K562 (cell line): ENCODE measurements at regions not wholly inside any gene's neighbourhood (a gene's known extent, or its start where the extent isn't known, plus 50 kb on each side); places are given as distances from the start of the nearest gene placed in this dataset.

Source experiments
- ATAC-seq: fragments of 200-7000 bp; cut with Tn5 transposase; 3 replicates; pipeline ENCODE4 v1.9.1; 2020; ENCODE audit warnings: moderate library complexity
- BruUV-seq: library from RNA; stranded (reverse); fragments of 400-500 nt; replicated peaks from 2 replicates; lab custom pipeline; 2021; lab: Mats Ljungman, UMichigan
- CTCF ChIA-PET: fragments of 300-600 bp; formaldehyde crosslinking; extraction: SDS; loops from one replicate; lab custom pipeline; 2021; ENCODE audit warnings: low intra/inter-chr PET ratio; lab: Yijun Ruan, JAX
- POLR2A ChIA-PET: fragments of 300-600, 350-650 bp; sonication (Branson Sonifier 250); formaldehyde crosslinking; extraction: SDS; loops from one replicate; lab custom pipeline; 2021; ENCODE audit warnings: antibody characterized with exemption, inconsistent platforms; lab: Yijun Ruan, JAX
- DNase-seq, 4 experiments: peaks; one replicate each; pipeline versions ENCODE4 v3.0.0 to v3.0.0-alpha.2; 2011 to 2018; ENCODE audit warnings: low spot score in 3 of 4, mixed read lengths in 3 of 4; ENCODE audit errors: extremely low read depth in 1 of 4
- FAIRE-seq: peaks from 2 replicates; lab custom pipeline; 2011; peaks lifted over from hg19 to GRCh38; lab: Jason Lieb, UNC
- H2AFZ ChIP-seq: 2 replicates; pipeline ENCODE4 v1.6.0; 2011; ENCODE audit warnings: low read depth, low read length, control low read depth, inconsistent platforms
- H3K27ac ChIP-seq: fragments of 200-600 bp; 3 replicates; pipeline ENCODE4 v1.8.0; 2011; ENCODE audit warnings: low read depth, mild to moderate bottlenecking, control low read depth, inconsistent platforms, low read length, moderate library complexity, mixed read lengths; ENCODE audit errors: extremely low read depth
- H3K27me3 ChIP-seq, 2 experiments: fragments of 300-600 bp in 1 of 2; 2 replicates in 1 of 2; 3 replicates in 1 of 2; pipeline versions ENCODE4 v1.6.0 to v1.8.0; 2011; ENCODE audit warnings: inconsistent platforms in 2 of 2, low read length in 2 of 2, mild to moderate bottlenecking in 1 of 2, mixed read lengths in 1 of 2, moderate library complexity in 1 of 2; ENCODE audit not compliant: control insufficient read depth in 2 of 2, insufficient read depth in 2 of 2
- H3K36me3 ChIP-seq: fragments of 300-600 bp; 3 replicates; pipeline ENCODE4 v1.8.0; 2011; ENCODE audit warnings: mild to moderate bottlenecking, low read length, inconsistent platforms; ENCODE audit not compliant: control insufficient read depth, insufficient read depth
- H3K4me1 ChIP-seq, 2 experiments: fragments of 200-600 bp in 1 of 2; replicated peaks in 1 of 2; 2 replicates in 1 of 2; 3 replicates in 1 of 2; pipeline versions ENCODE4 v1.5.1 to v1.8.0; 2011; ENCODE audit warnings: inconsistent platforms in 2 of 2, low read length in 2 of 2, mild to moderate bottlenecking in 1 of 2, mixed read lengths in 1 of 2, moderate library complexity in 1 of 2; ENCODE audit not compliant: control insufficient read depth in 2 of 2, insufficient read depth in 2 of 2
- H3K4me2 ChIP-seq: 2 replicates; pipeline ENCODE4 v1.6.1; 2011; ENCODE audit warnings: low read length, control low read depth, inconsistent platforms, mixed read lengths; ENCODE audit not compliant: insufficient read depth
- H3K4me3 ChIP-seq: fragments of 200-600 bp; sonication (generic), shearing (Covaris generic); 2 replicates; pipeline ENCODE4 v1.5.1; 2016; ENCODE audit warnings: control low read depth, inconsistent platforms
- H3K79me2 ChIP-seq: fragments of 200-600 bp; 3 replicates; pipeline ENCODE4 v1.8.0; 2011; ENCODE audit warnings: low read length, inconsistent platforms; ENCODE audit not compliant: control insufficient read depth, insufficient read depth
- H3K9ac ChIP-seq, 2 experiments: 2 replicates each; pipeline versions ENCODE4 v1.6.0 to v1.6.1; 2011; ENCODE audit warnings: low read depth in 2 of 2, low read length in 2 of 2, control low read depth in 1 of 2, inconsistent platforms in 1 of 2, mild to moderate bottlenecking in 1 of 2, mixed read lengths in 1 of 2; ENCODE audit not compliant: insufficient read depth in 1 of 2
- H3K9me1 ChIP-seq: one replicate; pipeline ENCODE4 v1.6.0; 2011; ENCODE audit warnings: inconsistent platforms, mild to moderate bottlenecking, low read length, moderate library complexity; ENCODE audit not compliant: control insufficient read depth, insufficient read depth
- H3K9me3 ChIP-seq: replicated peaks from 2 replicates; pipeline ENCODE4 v1.5.1; 2011; ENCODE audit warnings: low read depth, low read length, inconsistent platforms; ENCODE audit not compliant: control insufficient read depth, insufficient read depth
- H4K20me1 ChIP-seq: replicated peaks from 2 replicates; pipeline ENCODE4 v1.6.1; 2011; ENCODE audit warnings: low read length, inconsistent platforms, mixed read lengths; ENCODE audit not compliant: control insufficient read depth, insufficient read depth
- CHD4 ChIP-seq: fragments of 200-600 bp; sonication (generic); IDR thresholded peaks from 3 replicates; pipeline ENCODE4 v1.6.1; 2012; ENCODE audit warnings: low read depth, mild to moderate bottlenecking, mixed read lengths, low read length, inconsistent platforms; ENCODE audit not compliant: insufficient read depth, insufficient replicate concordance, poor library complexity, severe bottlenecking
- DMBX1 ChIP-seq: fragments of 250-450 bp; sonication (Bioruptor Pico); IDR thresholded peaks from 2 replicates; pipeline ENCODE4 v1.8.0; 2022; ENCODE audit warnings: inconsistent platforms, mild to moderate bottlenecking, moderate library complexity, borderline replicate concordance
- KAT2B ChIP-seq: IDR thresholded peaks from one replicate; pipeline ENCODE4 v1.6.1; 2012; ENCODE audit warnings: low read depth, mild to moderate bottlenecking, control low read depth, inconsistent platforms, low read length, moderate library complexity
- MEIS2 ChIP-seq: fragments of 450-650 bp; IDR thresholded peaks from 2 replicates; pipeline ENCODE4 v1.6.1; 2014; ENCODE audit warnings: mild to moderate bottlenecking; ENCODE audit not compliant: partially characterized antibody
- TGIF2 ChIP-seq: sonication (generic); formaldehyde crosslinking; IDR thresholded peaks from 2 replicates; pipeline ENCODE4 v1.8.1; 2022; ENCODE audit warnings: mild to moderate bottlenecking, missing genetic modification reagents, moderate library complexity
- ZNF311 ChIP-seq: fragments of 250-450 bp; sonication (Bioruptor Pico); IDR thresholded peaks from 2 replicates; pipeline ENCODE4 v1.4.0; 2020; ENCODE audit warnings: mild to moderate bottlenecking, moderate library complexity
- WGBS: fragments of 100-300 bp; shearing (Covaris generic); methylation state at CpG from one replicate; pipeline ENCODE4 v1.1.6; 2016; ENCODE audit warnings: low coverage, mixed read lengths; ENCODE audit not compliant: insufficient coverage; ENCODE audit errors: missing lambda C conversion rate; 5-methylcytosine and 5-hydroxymethylcytosine counted together
- in situ Hi-C: fragments of 300-500 bp; cut with MboI; formaldehyde crosslinking; loops from 4 replicates; pipeline ENCODE4 v1.15.0; 2018; ENCODE audit warnings: inconsistent platforms, mixed read lengths
- intact Hi-C: fragments of 100-400 bp; cut with micrococcal nuclease; formaldehyde crosslinking; loops from 2 replicates; pipeline ENCODE4 v1.14.2; 2022
- TF ChIP-seq, protein P1 (sequence below): fragments of 150-350 bp; IDR thresholded peaks from 2 replicates; pipeline ENCODE4 v1.6.1; 2014; ENCODE audit warnings: low read depth, mild to moderate bottlenecking, low read length, borderline replicate concordance
- TF ChIP-seq, protein P2 (sequence below): sonication (generic); formaldehyde crosslinking; IDR thresholded peaks from 2 replicates; pipeline ENCODE4 v1.5.0; 2020; ENCODE audit warnings: missing genetic modification reagents
- TF ChIP-seq, protein P3 (sequence below): sonication (generic); formaldehyde crosslinking; IDR thresholded peaks from 2 replicates; pipeline ENCODE4 v1.8.1; 2022; ENCODE audit warnings: missing genetic modification reagents
- TF ChIP-seq, protein P4 (sequence below): fragments of 450-650 bp; IDR thresholded peaks from 2 replicates; pipeline ENCODE4 v1.6.1; 2017; ENCODE audit warnings: antibody characterized with exemption, mild to moderate bottlenecking

DNA sequence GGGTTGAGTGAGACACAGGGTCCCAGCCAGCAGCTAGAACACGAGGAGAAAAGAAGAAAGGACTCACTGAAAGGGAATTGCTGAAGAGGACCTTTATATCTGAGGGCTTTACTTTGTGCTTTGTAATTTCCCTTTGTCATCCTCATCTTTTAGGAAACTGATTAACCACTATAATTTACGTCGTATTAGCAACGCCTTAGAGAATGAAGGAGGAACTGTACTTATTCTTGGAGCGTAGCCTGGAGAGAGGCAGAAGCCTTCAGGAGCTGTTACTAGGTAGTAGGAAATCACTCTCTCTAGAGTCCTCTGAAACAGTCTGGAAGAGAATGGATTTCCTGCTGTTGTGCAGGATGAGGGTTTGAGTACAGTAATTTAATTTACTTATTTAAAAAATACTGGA is 101.0 kb upstream of the STEAP1B start (continued):
- TF ChIP-seq, protein P1, sequence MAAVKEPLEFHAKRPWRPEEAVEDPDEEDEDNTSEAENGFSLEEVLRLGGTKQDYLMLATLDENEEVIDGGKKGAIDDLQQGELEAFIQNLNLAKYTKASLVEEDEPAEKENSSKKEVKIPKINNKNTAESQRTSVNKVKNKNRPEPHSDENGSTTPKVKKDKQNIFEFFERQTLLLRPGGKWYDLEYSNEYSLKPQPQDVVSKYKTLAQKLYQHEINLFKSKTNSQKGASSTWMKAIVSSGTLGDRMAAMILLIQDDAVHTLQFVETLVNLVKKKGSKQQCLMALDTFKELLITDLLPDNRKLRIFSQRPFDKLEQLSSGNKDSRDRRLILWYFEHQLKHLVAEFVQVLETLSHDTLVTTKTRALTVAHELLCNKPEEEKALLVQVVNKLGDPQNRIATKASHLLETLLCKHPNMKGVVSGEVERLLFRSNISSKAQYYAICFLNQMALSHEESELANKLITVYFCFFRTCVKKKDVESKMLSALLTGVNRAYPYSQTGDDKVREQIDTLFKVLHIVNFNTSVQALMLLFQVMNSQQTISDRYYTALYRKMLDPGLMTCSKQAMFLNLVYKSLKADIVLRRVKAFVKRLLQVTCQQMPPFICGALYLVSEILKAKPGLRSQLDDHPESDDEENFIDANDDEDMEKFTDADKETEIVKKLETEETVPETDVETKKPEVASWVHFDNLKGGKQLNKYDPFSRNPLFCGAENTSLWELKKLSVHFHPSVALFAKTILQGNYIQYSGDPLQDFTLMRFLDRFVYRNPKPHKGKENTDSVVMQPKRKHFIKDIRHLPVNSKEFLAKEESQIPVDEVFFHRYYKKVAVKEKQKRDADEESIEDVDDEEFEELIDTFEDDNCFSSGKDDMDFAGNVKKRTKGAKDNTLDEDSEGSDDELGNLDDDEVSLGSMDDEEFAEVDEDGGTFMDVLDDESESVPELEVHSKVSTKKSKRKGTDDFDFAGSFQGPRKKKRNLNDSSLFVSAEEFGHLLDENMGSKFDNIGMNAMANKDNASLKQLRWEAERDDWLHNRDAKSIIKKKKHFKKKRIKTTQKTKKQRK = no peak
- TF ChIP-seq TGIF2 = no peak

DNA sequence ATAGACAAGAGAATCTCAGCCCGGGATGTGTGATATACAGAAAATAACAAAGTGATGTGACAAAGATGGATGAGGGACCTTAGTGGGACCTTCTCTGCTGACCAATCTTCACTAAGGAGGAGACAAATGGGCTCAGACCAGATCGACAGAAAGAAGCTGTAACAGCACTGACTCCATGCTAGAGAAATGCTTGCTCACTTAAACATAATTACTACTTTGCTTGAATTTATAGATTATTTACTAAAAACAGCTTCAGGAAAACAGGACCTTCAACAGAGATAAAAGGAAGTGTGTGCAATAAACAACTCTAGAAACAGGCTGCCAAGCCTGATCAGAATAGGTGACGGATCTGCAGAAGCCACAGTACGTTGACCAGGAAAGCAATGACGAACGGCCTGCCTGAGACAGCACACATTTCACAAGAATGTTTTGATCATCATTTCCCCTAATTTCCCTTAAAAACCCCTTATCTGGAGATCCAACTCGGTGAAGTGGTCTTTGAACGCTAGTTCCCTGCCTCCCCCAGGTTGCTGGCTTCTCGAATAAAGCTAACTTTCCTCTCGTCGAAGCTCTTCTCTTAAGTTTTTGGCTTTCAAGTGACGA is 98.4 kb upstream of the STEAP1B start:
- intact Hi-C loops = no loop called here
- no TSS peak for BruUV-seq
- H3K36me3 ChIP-seq = no peaks in the 10 kb centered on the region
- H3K4me2 ChIP-seq = no peak overlapping the region
- peak; percentile 32 for FAIRE-seq
- 42% methylated on average over 12 of the region's 12 CpGs for WGBS
- peak in 1 of 4 experiments; percentile 19 for DNase-seq
- peak overlapping the region; percentile 32 for H2AFZ ChIP-seq
- H3K9me1 ChIP-seq = no peaks in the 10 kb centered on the region
- peak overlapping the region in 1 of 2 experiments; percentile 9; a peak in 1 of 4 replicates for H3K9ac ChIP-seq
- peaks cover 0 to 2% of the 10 kb centered on the region in 2 experiments; a peak in 1 of 5 replicates for H3K4me1 ChIP-seq
- ChIA-PET POLR2A (no interaction called here), CTCF (no interaction called here)
- H3K4me3 ChIP-seq = no peak overlapping the region
- no peaks in the 10 kb centered on the region for H3K27me3 ChIP-seq
- ATAC-seq = peak; percentile 50
- H3K27ac ChIP-seq = no peak overlapping the region
- H4K20me1 ChIP-seq = no peaks in the 10 kb centered on the region
- H3K9me3 ChIP-seq = no peaks in the 10 kb centered on the region
- no peaks in the 10 kb centered on the region for H3K79me2 ChIP-seq
- in situ Hi-C loops = no loop called here
- TF ChIP-seq, protein P2, sequence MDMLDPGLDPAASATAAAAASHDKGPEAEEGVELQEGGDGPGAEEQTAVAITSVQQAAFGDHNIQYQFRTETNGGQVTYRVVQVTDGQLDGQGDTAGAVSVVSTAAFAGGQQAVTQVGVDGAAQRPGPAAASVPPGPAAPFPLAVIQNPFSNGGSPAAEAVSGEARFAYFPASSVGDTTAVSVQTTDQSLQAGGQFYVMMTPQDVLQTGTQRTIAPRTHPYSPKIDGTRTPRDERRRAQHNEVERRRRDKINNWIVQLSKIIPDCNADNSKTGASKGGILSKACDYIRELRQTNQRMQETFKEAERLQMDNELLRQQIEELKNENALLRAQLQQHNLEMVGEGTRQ (CRISPR knock-in tag) = no peak
- TF ChIP-seq MEIS2 (peak; percentile 49), DMBX1 (CRISPR knock-in tag) (0 out of 2 replicates have a peak, but pooled peaks have one; percentile 52), ZNF311 (CRISPR knock-in tag) (peak; percentile 84), CHD4 (no peak), KAT2B (no peak)
- TF ChIP-seq, protein P3, sequence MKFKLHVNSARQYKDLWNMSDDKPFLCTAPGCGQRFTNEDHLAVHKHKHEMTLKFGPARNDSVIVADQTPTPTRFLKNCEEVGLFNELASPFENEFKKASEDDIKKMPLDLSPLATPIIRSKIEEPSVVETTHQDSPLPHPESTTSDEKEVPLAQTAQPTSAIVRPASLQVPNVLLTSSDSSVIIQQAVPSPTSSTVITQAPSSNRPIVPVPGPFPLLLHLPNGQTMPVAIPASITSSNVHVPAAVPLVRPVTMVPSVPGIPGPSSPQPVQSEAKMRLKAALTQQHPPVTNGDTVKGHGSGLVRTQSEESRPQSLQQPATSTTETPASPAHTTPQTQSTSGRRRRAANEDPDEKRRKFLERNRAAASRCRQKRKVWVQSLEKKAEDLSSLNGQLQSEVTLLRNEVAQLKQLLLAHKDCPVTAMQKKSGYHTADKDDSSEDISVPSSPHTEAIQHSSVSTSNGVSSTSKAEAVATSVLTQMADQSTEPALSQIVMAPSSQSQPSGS (CRISPR knock-in tag) = no peak
- TF ChIP-seq, protein P4, sequence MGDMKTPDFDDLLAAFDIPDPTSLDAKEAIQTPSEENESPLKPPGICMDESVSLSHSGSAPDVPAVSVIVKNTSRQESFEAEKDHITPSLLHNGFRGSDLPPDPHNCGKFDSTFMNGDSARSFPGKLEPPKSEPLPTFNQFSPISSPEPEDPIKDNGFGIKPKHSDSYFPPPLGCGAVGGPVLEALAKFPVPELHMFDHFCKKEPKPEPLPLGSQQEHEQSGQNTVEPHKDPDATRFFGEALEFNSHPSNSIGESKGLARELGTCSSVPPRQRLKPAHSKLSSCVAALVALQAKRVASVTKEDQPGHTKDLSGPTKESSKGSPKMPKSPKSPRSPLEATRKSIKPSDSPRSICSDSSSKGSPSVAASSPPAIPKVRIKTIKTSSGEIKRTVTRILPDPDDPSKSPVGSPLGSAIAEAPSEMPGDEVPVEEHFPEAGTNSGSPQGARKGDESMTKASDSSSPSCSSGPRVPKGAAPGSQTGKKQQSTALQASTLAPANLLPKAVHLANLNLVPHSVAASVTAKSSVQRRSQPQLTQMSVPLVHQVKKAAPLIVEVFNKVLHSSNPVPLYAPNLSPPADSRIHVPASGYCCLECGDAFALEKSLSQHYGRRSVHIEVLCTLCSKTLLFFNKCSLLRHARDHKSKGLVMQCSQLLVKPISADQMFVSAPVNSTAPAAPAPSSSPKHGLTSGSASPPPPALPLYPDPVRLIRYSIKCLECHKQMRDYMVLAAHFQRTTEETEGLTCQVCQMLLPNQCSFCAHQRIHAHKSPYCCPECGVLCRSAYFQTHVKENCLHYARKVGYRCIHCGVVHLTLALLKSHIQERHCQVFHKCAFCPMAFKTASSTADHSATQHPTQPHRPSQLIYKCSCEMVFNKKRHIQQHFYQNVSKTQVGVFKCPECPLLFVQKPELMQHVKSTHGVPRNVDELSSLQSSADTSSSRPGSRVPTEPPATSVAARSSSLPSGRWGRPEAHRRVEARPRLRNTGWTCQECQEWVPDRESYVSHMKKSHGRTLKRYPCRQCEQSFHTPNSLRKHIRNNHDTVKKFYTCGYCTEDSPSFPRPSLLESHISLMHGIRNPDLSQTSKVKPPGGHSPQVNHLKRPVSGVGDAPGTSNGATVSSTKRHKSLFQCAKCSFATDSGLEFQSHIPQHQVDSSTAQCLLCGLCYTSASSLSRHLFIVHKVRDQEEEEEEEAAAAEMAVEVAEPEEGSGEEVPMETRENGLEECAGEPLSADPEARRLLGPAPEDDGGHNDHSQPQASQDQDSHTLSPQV = 0 out of 2 replicates have a peak, but pooled peaks have one; percentile 20
